Colonic mucosa (tissue), 4 donors: ENCODE measurements at regions not wholly inside any gene's neighbourhood (a gene's known extent, or its start where the extent isn't known, plus 50 kb on each side); places are given as distances from the start of the nearest gene placed in this dataset.

ENCODE experiments used
- DNase-seq: peaks from one replicate; pipeline ENCODE4 v3.0.0-alpha.2; 2020
- H3K27ac ChIP-seq: fragments of 200-600 bp; one replicate; pipeline ENCODE4 v1.8.0; 2021
- H3K27me3 ChIP-seq: fragments of 200-600 bp; one replicate; pipeline ENCODE4 v1.8.0; 2021
- H3K36me3 ChIP-seq: fragments of 200-600 bp; one replicate; pipeline ENCODE4 v1.8.0; 2021
- H3K4me1 ChIP-seq: fragments of 200-600 bp; one replicate; pipeline ENCODE4 v1.8.0; 2021; ENCODE audit warnings: mild to moderate bottlenecking
- H3K4me3 ChIP-seq: fragments of 200-600 bp; one replicate; pipeline ENCODE4 v1.8.0; 2021
- H3K9ac ChIP-seq, 2 donors: one replicate each; pipeline ENCODE4 v1.7.0; 2013; ENCODE audit warnings: control low read depth in 2 of 2, low read depth in 2 of 2, low read length in 2 of 2
- H3K9me3 ChIP-seq: fragments of 200-600 bp; one replicate; pipeline ENCODE4 v1.8.0; 2021
- intact Hi-C: fragments of 100-400 bp; cut with DNase I; formaldehyde crosslinking; loops from one replicate; pipeline ENCODE4 v1.14.1; 2022
- TF ChIP-seq, protein P1 (sequence below): fragments of 200-600 bp; IDR thresholded peaks from one replicate; pipeline ENCODE4 v1.8.0; 2022; ENCODE audit warnings: antibody characterized with exemption, mild to moderate bottlenecking
- donor health status: healthy.
- donor health status: DM: no; HTN: no; CAD: no.
- donor health status: DM: no; HTN: no; CAD: no.

DNA sequence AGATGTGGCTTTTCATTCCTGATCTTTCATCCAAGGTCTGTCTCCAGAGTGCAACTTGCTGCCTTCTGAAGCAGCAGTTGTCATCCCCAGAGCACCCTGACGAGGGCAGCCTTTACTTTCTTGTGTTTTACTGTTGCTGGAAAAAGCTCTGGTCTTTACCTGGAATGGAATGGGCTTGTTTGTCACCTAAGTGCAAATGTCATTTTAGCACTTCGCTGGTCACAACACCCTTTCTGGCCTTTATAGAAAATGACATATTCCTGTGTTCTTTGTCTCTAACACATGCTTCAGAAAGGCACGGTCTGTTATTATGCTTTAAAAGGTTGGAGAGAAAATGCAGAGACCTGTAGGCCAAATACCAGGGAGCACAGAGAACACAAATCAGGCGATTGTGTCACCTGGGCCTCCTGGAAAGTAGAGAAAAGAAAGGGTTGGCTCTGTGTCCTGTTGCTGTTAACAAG lies 332.7 kb upstream of the IGFBP7 start:
- TF ChIP-seq, protein P1, sequence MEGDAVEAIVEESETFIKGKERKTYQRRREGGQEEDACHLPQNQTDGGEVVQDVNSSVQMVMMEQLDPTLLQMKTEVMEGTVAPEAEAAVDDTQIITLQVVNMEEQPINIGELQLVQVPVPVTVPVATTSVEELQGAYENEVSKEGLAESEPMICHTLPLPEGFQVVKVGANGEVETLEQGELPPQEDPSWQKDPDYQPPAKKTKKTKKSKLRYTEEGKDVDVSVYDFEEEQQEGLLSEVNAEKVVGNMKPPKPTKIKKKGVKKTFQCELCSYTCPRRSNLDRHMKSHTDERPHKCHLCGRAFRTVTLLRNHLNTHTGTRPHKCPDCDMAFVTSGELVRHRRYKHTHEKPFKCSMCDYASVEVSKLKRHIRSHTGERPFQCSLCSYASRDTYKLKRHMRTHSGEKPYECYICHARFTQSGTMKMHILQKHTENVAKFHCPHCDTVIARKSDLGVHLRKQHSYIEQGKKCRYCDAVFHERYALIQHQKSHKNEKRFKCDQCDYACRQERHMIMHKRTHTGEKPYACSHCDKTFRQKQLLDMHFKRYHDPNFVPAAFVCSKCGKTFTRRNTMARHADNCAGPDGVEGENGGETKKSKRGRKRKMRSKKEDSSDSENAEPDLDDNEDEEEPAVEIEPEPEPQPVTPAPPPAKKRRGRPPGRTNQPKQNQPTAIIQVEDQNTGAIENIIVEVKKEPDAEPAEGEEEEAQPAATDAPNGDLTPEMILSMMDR = peak; percentile 69
- Histone ChIP-seq H3K36me3 (no peaks in the 10 kb centered on the region), H3K9ac (no peak overlapping the region), H3K4me3 (no peak overlapping the region), H3K4me1 (no peaks in the 10 kb centered on the region), H3K27me3 (no peaks in the 10 kb centered on the region), H3K27ac (no peak overlapping the region), H3K9me3 (no peaks in the 10 kb centered on the region)
- intact Hi-C loops = no loop called here
- peak; percentile 24 for DNase-seq

DNA sequence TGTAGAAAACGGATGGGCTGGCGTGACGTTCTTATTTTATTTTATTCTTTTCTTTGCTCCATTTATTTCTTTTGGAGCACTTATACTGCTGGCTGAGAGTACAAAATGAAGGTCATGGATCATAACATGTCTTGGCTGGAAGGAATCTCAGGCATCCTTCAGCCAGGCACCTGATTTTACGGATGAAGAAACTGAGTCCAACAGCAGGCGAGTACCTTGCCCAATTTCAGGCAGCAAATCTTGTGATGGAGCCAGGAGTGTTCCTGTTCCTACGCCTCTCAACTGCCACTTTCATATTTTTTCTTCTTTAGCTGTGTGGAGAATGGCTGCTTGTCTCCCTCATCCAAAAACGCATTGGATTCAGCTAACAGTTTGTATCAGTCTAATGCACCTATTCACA lies 332.1 kb upstream of the IGFBP7 start:
- Histone ChIP-seq H3K27ac (no peak overlapping the region), H3K4me3 (no peak overlapping the region), H3K4me1 (no peaks in the 10 kb centered on the region), H3K27me3 (no peaks in the 10 kb centered on the region), H3K9me3 (no peaks in the 10 kb centered on the region), H3K9ac (no peak overlapping the region), H3K36me3 (no peaks in the 10 kb centered on the region)
- no peak for DNase-seq
- intact Hi-C loops = no loop called here
- TF ChIP-seq, protein P1 = no peak

DNA sequence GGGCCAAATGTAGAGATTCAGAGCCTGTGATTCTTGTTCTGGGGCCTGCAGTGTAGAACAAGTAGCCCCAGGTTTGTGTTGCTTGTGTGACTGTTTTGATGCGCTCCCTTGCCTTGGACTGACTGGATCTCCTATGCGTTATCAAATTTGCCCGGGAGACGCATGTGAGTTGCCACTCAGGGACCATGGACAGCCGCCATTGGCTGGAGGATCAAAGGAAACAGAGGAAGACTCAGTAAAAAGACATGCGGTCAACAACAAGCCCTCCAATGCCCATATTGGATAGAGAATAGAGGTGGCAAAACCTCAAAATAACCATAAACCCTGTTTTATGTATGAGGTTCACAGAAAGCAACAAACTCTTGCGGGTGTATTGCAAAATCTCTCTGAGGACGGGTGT lies 327.5 kb upstream of the IGFBP7 start:
- H3K36me3 ChIP-seq = no peaks in the 10 kb centered on the region
- H3K4me1 ChIP-seq = no peaks in the 10 kb centered on the region
- H3K27ac ChIP-seq = no peak overlapping the region
- no peak overlapping the region for H3K4me3 ChIP-seq
- no peaks in the 10 kb centered on the region for H3K9me3 ChIP-seq
- H3K9ac ChIP-seq = no peak overlapping the region
- TF ChIP-seq, protein P1 = no peak
- intact Hi-C loops = no loop called here
- no peaks in the 10 kb centered on the region for H3K27me3 ChIP-seq
- no peak for DNase-seq

DNA sequence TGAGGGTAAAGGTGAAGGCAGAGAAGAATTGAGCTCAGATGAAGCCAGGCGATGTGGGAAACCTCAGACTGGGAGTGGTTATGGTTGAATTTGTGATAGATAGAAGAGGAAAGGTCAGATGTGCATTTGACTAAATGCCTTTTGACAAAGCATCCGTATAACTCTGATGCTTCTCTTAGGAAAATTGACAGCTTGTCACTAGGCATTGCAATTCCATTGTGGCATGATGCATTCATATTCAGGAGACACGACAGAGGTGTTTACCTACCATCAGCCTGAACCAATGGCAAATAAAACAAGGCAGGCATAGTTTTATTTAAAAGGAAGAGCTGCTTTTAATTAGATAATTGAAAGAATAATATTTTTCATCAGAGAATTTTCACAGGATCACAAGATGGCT lies 325.1 kb upstream of the IGFBP7 start:
- no peak overlapping the region for H3K27ac ChIP-seq
- no peaks in the 10 kb centered on the region for H3K4me1 ChIP-seq
- no peaks in the 10 kb centered on the region for H3K36me3 ChIP-seq
- no peak for DNase-seq
- no peak overlapping the region for H3K4me3 ChIP-seq
- TF ChIP-seq, protein P1 = no peak
- no peak overlapping the region for H3K9ac ChIP-seq
- H3K27me3 ChIP-seq = no peaks in the 10 kb centered on the region
- intact Hi-C loops = no loop called here
- no peaks in the 10 kb centered on the region for H3K9me3 ChIP-seq

DNA sequence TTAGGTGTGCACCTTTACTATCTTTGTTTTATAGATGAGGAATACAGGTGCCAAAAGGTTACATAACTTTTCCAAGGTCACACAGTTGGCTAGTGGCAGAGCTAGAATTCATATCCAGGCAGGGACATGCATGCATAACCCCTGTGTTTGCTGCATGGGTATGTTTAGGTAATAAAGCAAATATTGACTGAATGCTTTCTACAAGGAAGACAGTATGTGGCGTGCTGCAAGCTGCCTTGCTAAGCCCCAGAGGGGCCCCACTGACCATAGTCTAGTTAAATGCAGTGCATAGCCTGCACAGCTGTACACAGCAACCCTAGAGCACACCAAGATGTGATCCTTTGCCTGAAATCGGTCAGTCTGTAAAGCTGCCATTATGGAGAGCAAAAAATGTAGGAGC lies 320.5 kb upstream of the IGFBP7 start:
- H3K27me3 ChIP-seq = no peaks in the 10 kb centered on the region
- TF ChIP-seq, protein P1 = no peak
- H3K9ac ChIP-seq = no peak overlapping the region
- H3K9me3 ChIP-seq = no peaks in the 10 kb centered on the region
- no peaks in the 10 kb centered on the region for H3K36me3 ChIP-seq
- intact Hi-C loops = no loop called here
- no peak overlapping the region for H3K4me3 ChIP-seq
- H3K27ac ChIP-seq = no peak overlapping the region
- H3K4me1 ChIP-seq = no peaks in the 10 kb centered on the region
- no peak for DNase-seq
